Calu3 (cell line): ENCODE measurements at regions not wholly inside any gene's neighbourhood (a gene's known extent, or its start where the extent isn't known, plus 50 kb on each side); places are given as distances from the start of the nearest gene placed in this dataset.

Experiments used
- BruUV-seq: library from RNA; stranded (reverse); fragments of 400-500 nt; replicated peaks from 2 replicates; lab custom pipeline; 2021; lab: Mats Ljungman, UMichigan
- CTCF ChIA-PET: fragments of 300-600 bp; sonication (Branson Sonifier 250); formaldehyde crosslinking; loops from one replicate; lab custom pipeline; 2022; ENCODE audit warnings: antibody characterized with exemption; lab: Charles Lee
- DNase-seq: peaks from one replicate; pipeline ENCODE4 v3.0.0; 2022
- H3K27ac Mint-ChIP-seq: one replicate; pipeline ENCODE4 v1.8.0; 2022; ENCODE audit warnings: mixed read lengths; ENCODE audit not compliant: unreplicated experiment
- H3K27me3 Mint-ChIP-seq: one replicate; pipeline ENCODE4 v1.8.0; 2022; ENCODE audit warnings: mixed read lengths; ENCODE audit not compliant: unreplicated experiment
- H3K36me3 Mint-ChIP-seq: one replicate; pipeline ENCODE4 v1.8.0; 2022; ENCODE audit warnings: mild to moderate bottlenecking, moderate library complexity, mixed read lengths; ENCODE audit not compliant: insufficient read depth, unreplicated experiment
- H3K4me1 Mint-ChIP-seq: one replicate; pipeline ENCODE4 v1.8.0; 2022; ENCODE audit warnings: mild to moderate bottlenecking, low read depth, mixed read lengths; ENCODE audit not compliant: unreplicated experiment
- H3K4me3 Mint-ChIP-seq: one replicate; pipeline ENCODE4 v1.8.0; 2022; ENCODE audit warnings: mild to moderate bottlenecking, low read depth, moderate library complexity, mixed read lengths; ENCODE audit not compliant: unreplicated experiment
- H3K9me3 Mint-ChIP-seq: one replicate; pipeline ENCODE4 v1.8.0; 2022; ENCODE audit warnings: low read depth, mixed read lengths; ENCODE audit not compliant: unreplicated experiment
- intact Hi-C: fragments of 100-400 bp; cut with micrococcal nuclease; formaldehyde crosslinking; loops from one replicate; pipeline ENCODE4 v1.10.0; 2022; ENCODE audit not compliant: unreplicated experiment
- TF ChIP-seq, protein P1 (sequence below): fragments of 200-600 bp; IDR thresholded peaks from one replicate; pipeline ENCODE4 v1.8.0; 2022; ENCODE audit warnings: antibody characterized with exemption; ENCODE audit not compliant: unreplicated experiment

DNA sequence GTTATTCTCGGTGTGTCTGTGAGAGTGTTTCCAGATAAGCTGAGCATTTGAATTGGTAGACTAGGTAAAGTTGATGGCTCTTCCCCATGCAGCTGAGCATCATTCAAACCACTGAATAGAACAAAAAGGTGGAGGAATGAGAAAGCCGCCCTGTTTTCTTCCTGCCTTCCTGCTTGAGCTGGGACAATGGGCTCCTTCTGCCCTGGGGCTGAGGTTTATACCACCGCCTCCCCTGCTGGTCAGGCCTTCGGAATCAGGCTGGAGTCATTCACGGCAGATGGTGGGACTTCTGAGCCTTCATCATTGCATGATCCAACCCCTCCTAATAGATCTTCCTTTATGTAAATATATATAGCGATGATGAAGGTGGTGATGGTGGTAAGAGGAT is 124.9 kb downstream of the ANKRD60 start:
- peaks cover 18% of the 10 kb centered on the region for H3K4me1 Mint-ChIP-seq
- no peak overlapping the region for H3K4me3 Mint-ChIP-seq
- no peaks in the 10 kb centered on the region for H3K27me3 Mint-ChIP-seq
- TF ChIP-seq, protein P1, sequence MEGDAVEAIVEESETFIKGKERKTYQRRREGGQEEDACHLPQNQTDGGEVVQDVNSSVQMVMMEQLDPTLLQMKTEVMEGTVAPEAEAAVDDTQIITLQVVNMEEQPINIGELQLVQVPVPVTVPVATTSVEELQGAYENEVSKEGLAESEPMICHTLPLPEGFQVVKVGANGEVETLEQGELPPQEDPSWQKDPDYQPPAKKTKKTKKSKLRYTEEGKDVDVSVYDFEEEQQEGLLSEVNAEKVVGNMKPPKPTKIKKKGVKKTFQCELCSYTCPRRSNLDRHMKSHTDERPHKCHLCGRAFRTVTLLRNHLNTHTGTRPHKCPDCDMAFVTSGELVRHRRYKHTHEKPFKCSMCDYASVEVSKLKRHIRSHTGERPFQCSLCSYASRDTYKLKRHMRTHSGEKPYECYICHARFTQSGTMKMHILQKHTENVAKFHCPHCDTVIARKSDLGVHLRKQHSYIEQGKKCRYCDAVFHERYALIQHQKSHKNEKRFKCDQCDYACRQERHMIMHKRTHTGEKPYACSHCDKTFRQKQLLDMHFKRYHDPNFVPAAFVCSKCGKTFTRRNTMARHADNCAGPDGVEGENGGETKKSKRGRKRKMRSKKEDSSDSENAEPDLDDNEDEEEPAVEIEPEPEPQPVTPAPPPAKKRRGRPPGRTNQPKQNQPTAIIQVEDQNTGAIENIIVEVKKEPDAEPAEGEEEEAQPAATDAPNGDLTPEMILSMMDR = no peak
- no peak overlapping the region for H3K27ac Mint-ChIP-seq
- DNase-seq = no peak
- H3K36me3 Mint-ChIP-seq = no peaks in the 10 kb centered on the region
- CTCF ChIA-PET = interaction anchor here (1.3 kb wide), 1 partner anchor 24 kb away, joined by 4 read pairs; no protein-coding TSS in a partner anchor
- intact Hi-C loops = no loop called here
- peaks cover 6% of the 10 kb centered on the region for H3K9me3 Mint-ChIP-seq
- no TSS peak for BruUV-seq

DNA sequence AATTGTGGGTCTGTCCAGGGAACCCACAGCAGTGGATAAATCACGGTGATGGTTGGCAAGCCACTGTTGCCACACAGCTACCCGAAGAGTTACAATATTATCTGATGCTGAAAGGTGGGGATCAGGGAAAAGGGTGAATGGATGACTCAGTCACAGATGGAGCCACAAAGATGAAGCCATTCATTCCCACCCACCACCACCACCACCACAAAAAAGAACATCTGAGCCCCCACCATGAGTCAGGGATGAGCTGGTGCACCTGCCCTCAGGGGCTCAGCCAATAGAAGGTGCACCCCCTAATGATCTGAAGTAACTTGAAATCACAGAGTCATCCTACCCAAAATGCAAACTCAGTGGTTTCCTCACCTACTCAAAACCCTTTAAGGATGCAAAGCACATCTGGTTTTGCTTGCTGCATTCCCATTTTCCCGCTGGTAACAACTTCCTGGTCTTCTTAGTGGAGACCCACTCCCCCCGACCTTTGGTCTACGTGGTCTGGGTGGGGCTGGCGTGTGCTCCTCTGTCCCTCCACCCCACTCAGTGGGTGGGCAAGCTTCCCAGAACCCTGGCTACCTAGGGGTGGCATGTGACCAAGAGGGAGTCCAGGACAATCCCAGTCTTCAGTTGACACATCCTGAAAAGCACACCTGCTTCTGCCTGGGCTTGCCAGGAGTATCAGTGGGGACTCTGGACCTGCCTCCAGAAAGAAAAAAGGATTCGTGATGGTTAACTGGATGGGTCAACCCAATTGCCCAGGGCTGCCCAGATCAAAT is 125.5 kb downstream of the ANKRD60 start:
- H3K9me3 Mint-ChIP-seq = peaks cover 6% of the 10 kb centered on the region
- H3K4me1 Mint-ChIP-seq = peaks cover 12% of the 10 kb centered on the region
- no peaks in the 10 kb centered on the region for H3K36me3 Mint-ChIP-seq
- H3K27ac Mint-ChIP-seq = no peak overlapping the region
- CTCF ChIA-PET = interaction anchor here (1.1 to 1.3 kb wide), 2 partner anchors 9 to 23 kb away, joined by 4 read pairs; no protein-coding TSS in a partner anchor
- intact Hi-C loops = no loop called here
- BruUV-seq = no TSS peak
- no peak overlapping the region for H3K4me3 Mint-ChIP-seq
- TF ChIP-seq, protein P1 = no peak
- DNase-seq = no peak
- no peaks in the 10 kb centered on the region for H3K27me3 Mint-ChIP-seq

DNA sequence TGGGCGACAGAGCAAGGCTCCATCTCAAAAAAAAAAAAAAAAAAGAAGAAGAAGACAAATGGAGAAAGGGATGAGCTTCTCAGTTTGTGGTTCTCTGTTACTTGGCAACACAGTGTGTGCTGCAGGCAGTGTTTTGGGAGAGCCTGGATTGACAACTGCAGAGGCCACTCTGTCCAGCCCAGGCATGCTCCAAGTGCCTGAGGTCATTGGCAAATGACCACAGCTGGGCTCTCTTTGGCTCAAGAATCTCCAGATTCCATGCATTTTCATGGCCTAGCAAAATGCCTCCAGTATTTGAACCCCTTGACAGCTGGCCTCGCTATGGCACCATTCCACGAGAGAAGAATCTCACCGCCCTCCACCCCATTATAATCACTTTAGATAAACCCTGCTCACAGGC is 126.2 kb downstream of the ANKRD60 start:
- CTCF ChIA-PET = interaction anchor here (1.1 to 1.3 kb wide), 2 partner anchors 10 to 23 kb away, joined by 4 read pairs; no protein-coding TSS in a partner anchor
- Mint-ChIP-seq H3K36me3 (no peaks in the 10 kb centered on the region), H3K9me3 (peaks cover 3% of the 10 kb centered on the region), H3K4me1 (peaks cover 9% of the 10 kb centered on the region), H3K4me3 (no peak overlapping the region), H3K27me3 (no peaks in the 10 kb centered on the region), H3K27ac (no peak overlapping the region)
- BruUV-seq = no TSS peak
- DNase-seq = no peak
- intact Hi-C loops = no loop called here
- TF ChIP-seq, protein P1 = no peak

DNA sequence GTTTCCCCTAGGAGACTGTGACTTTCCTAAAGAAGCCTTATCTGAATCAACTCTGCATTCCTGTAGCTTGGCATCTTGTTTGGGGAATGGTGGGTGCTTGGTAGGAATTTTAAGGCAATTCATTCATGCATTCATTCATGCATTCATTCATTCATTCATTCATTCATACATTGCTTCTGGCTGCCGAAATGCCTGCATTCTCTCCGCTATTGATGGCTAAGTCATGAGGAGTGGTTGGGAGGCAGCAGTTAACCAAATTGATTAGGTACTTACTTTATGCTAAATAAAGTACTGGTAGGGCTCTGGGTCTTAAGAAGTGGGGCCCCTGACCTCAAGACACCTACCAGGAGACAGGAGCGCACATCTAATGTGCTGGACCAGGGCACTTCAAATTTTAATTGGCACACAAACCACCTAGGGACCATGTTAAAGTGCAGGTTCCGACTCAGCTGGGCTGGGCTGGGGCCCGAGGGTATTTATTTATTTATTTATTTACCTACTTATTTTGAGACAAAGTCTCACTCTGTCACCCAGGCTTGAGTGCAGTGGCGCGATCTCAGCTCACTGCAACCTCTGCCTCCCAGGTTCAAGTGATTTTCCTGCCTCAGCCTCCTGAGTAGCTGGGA is 127.6 kb downstream of the ANKRD60 start:
- TF ChIP-seq, protein P1 = no peak
- DNase-seq = no peak
- no peak overlapping the region for H3K27ac Mint-ChIP-seq
- H3K9me3 Mint-ChIP-seq = peaks cover 2% of the 10 kb centered on the region
- H3K36me3 Mint-ChIP-seq = no peaks in the 10 kb centered on the region
- H3K4me3 Mint-ChIP-seq = no peak overlapping the region
- H3K27me3 Mint-ChIP-seq = no peaks in the 10 kb centered on the region
- intact Hi-C loops = no loop called here
- CTCF ChIA-PET = no interaction called here
- BruUV-seq = no TSS peak
- peaks cover 9% of the 10 kb centered on the region for H3K4me1 Mint-ChIP-seq
